SK-N-SH (cell line): ENCODE measurements at regions not wholly inside any gene's neighbourhood (a gene's known extent, or its start where the extent isn't known, plus 50 kb on each side); places are given as distances from the start of the nearest gene placed in this dataset.

Experiments used
- RCOR1 ChIP-seq: fragments of 150-350 bp; IDR thresholded peaks from 2 replicates; pipeline ENCODE4 v1.6.1; 2017; ENCODE audit warnings: antibody characterized with exemption, low read length
- RXRA ChIP-seq: IDR thresholded peaks from 2 replicates; pipeline ENCODE4 v1.4.0; 2012; ENCODE audit warnings: low read depth, mild to moderate bottlenecking, borderline replicate concordance

DNA sequence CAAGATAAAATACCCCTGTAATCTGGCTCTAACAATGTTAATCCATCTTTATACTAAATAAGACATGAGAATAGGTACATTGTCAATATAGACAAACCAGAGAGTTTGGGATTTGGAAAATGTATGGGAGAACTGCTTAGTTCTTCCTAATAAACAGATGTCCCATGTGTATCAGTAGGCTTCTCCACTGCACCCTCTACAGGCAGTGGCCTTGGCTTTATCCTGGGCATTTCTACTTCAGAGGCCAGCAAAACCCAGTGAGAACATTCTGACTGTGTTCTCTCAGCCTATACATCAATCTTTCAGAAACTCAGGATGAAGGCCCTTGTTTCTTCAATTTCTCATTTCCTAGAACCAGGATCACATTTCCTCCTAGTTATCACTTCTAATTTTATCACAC lies 1167.5 kb upstream of the ACVR2A start:
- TF ChIP-seq RXRA: no peak
- TF ChIP-seq RCOR1: no peak
